Endothelial cell of umbilical vein (primary cell): ENCODE measurements at regions not wholly inside any gene's neighbourhood (a gene's known extent, or its start where the extent isn't known, plus 50 kb on each side); places are given as distances from the start of the nearest gene placed in this dataset.

Source experiments
- BruUV-seq: library from RNA; stranded (reverse); fragments of 400-500 nt; replicated peaks from 2 replicates; lab custom pipeline; 2021; lab: Mats Ljungman, UMichigan
- CTCF ChIA-PET: fragments of 300-600, 350-600 bp; sonication (Branson Sonifier 250); formaldehyde crosslinking; loops from one replicate; lab custom pipeline; 2021; ENCODE audit warnings: antibody characterized with exemption, inconsistent platforms; lab: Charles Lee
- POLR2A ChIA-PET: fragments of 300-600, 350-600 bp; sonication (Branson Sonifier 250); formaldehyde crosslinking; loops from one replicate; lab custom pipeline; 2021; ENCODE audit warnings: antibody characterized with exemption, inconsistent platforms; lab: Charles Lee
- DNase-seq: peaks from one replicate; pipeline ENCODE4 v3.0.0-alpha.2; 2011; ENCODE audit warnings: low read depth, low spot score
- FAIRE-seq: peaks from 2 replicates; lab custom pipeline; 2011; peaks lifted over from hg19 to GRCh38; lab: Jason Lieb, UNC
- H2AFZ ChIP-seq: 2 replicates; pipeline ENCODE4 v1.6.0; 2012; ENCODE audit warnings: low read depth, low read length, control low read depth, inconsistent platforms
- H3K27ac ChIP-seq: 2 replicates; pipeline ENCODE4 v1.5.1; 2011; ENCODE audit warnings: low read depth, mild to moderate bottlenecking, control low read depth, low read length, moderate library complexity; ENCODE audit not compliant: insufficient read depth
- H3K27me3 ChIP-seq, 2 experiments: 2 replicates each; pipeline versions ENCODE4 v1.6.0 to v1.6.1; 2011; ENCODE audit warnings: low read length in 2 of 2, mixed read lengths in 1 of 2; ENCODE audit not compliant: control insufficient read depth in 2 of 2, insufficient read depth in 2 of 2
- H3K36me3 ChIP-seq, 2 experiments: 2 replicates in 1 of 2; 3 replicates in 1 of 2; pipeline ENCODE4 v1.5.1; 2011; ENCODE audit warnings: low read length in 2 of 2, mild to moderate bottlenecking in 1 of 2, moderate library complexity in 1 of 2; ENCODE audit not compliant: control insufficient read depth in 2 of 2, insufficient read depth in 2 of 2; ENCODE audit errors: extremely low read depth in 1 of 2
- H3K4me1 ChIP-seq: 3 replicates; pipeline ENCODE4 v1.5.1; 2011; ENCODE audit warnings: mild to moderate bottlenecking, low read length; ENCODE audit not compliant: control insufficient read depth, insufficient read depth; ENCODE audit errors: extremely low read depth
- H3K4me2 ChIP-seq: 2 replicates; pipeline ENCODE4 v1.6.1; 2011; ENCODE audit warnings: low read length, control low read depth, mixed read lengths; ENCODE audit not compliant: insufficient read depth
- H3K4me3 ChIP-seq, 3 experiments: fragments of 200-600 bp in 1 of 3; sonication (generic), shearing (Covaris generic) in 1 of 3; replicated peaks in 1 of 3; 2 replicates each; pipeline ENCODE4 v1.5.1; 2011 to 2016; ENCODE audit warnings: control low read depth in 3 of 3, low read length in 3 of 3, mild to moderate bottlenecking in 2 of 3, inconsistent platforms in 1 of 3, low read depth in 1 of 3, moderate library complexity in 1 of 3; ENCODE audit not compliant: insufficient read depth in 1 of 3
- H3K79me2 ChIP-seq: 2 replicates; pipeline ENCODE4 v1.6.0; 2012; ENCODE audit warnings: low read length, inconsistent platforms; ENCODE audit not compliant: control insufficient read depth, insufficient read depth
- H3K9ac ChIP-seq: replicated peaks from 2 replicates; pipeline ENCODE3; 2011; ENCODE audit warnings: low read length, control low read depth; ENCODE audit not compliant: insufficient read depth; ENCODE audit errors: extremely low read depth
- H3K9me1 ChIP-seq: replicated peaks from 3 replicates; pipeline ENCODE4 v1.6.0; 2011; ENCODE audit warnings: mild to moderate bottlenecking, low read length; ENCODE audit not compliant: control insufficient read depth, insufficient read depth; ENCODE audit errors: extremely low read depth
- H3K9me3 ChIP-seq: replicated peaks from 2 replicates; pipeline ENCODE4 v1.5.1; 2012; ENCODE audit warnings: low read length, inconsistent platforms; ENCODE audit not compliant: control insufficient read depth, insufficient read depth
- H4K20me1 ChIP-seq: replicated peaks from 2 replicates; pipeline ENCODE3; 2011; ENCODE audit warnings: mild to moderate bottlenecking, low read length; ENCODE audit not compliant: control insufficient read depth, insufficient read depth; ENCODE audit errors: extremely low read depth
- CTCF ChIP-seq, 2 donors: IDR thresholded peaks; 1 replicate in 1 of 2; 2 replicates in 1 of 2; pipeline ENCODE4 v1.5.1; 2011; ENCODE audit warnings: low read length in 2 of 2, mild to moderate bottlenecking in 2 of 2, moderate library complexity in 2 of 2, control low read depth in 1 of 2, inconsistent platforms in 1 of 2, low read depth in 1 of 2; ENCODE audit not compliant: insufficient read depth in 1 of 2; ENCODE audit errors: extremely low read depth in 1 of 2
- EZH2 ChIP-seq: IDR thresholded peaks from 2 replicates; pipeline ENCODE4 v1.6.1; 2012; ENCODE audit warnings: borderline replicate concordance, low read depth, mild to moderate bottlenecking, moderate library complexity, low read length, inconsistent platforms; ENCODE audit not compliant: severe bottlenecking
- FOS ChIP-seq: IDR thresholded peaks from 2 replicates; pipeline ENCODE4 v1.6.1; 2011; ENCODE audit warnings: mild to moderate bottlenecking, low read length, moderate library complexity, borderline replicate concordance; ENCODE audit not compliant: insufficient read depth
- GATA2 ChIP-seq: IDR thresholded peaks from 2 replicates; pipeline ENCODE4 v1.7.0; 2011; ENCODE audit warnings: low read depth, mild to moderate bottlenecking, moderate library complexity, mixed read lengths, low read length; ENCODE audit not compliant: insufficient read length, insufficient read depth
- JUN ChIP-seq: IDR thresholded peaks from 2 replicates; pipeline ENCODE4 v1.6.1; 2011; ENCODE audit warnings: borderline replicate concordance, low read depth; ENCODE audit not compliant: insufficient read length, insufficient read depth
- MYC ChIP-seq: IDR thresholded peaks from one replicate; pipeline ENCODE4 v1.6.1; 2011; ENCODE audit warnings: mild to moderate bottlenecking, low read depth, low read length
- POLR2A ChIP-seq: IDR thresholded peaks from 2 replicates; pipeline ENCODE4 v1.6.1; 2012; ENCODE audit warnings: low read depth, mild to moderate bottlenecking, control low read depth, low read length
- POLR2AphosphoS5 ChIP-seq: IDR thresholded peaks from 2 replicates; pipeline ENCODE4 v1.6.1; 2012; ENCODE audit warnings: low read depth, mild to moderate bottlenecking, control low read depth, low read length, moderate library complexity; ENCODE audit not compliant: insufficient read depth
- dilution Hi-C: fragments of 300-500 bp; cut with MboI; formaldehyde crosslinking; loops from one replicate; pipeline ENCODE4 v1.15.0; 2019; ENCODE audit warnings: low sequenced_read_pairs; ENCODE audit not compliant: extremely low pct_ligation_motif_present
- intact Hi-C: fragments of 100-400 bp; cut with micrococcal nuclease; formaldehyde crosslinking; loops from one replicate; pipeline ENCODE4 v1.10.0; 2022
- TF ChIP-seq, protein P1 (sequence below): IDR thresholded peaks from 2 replicates; pipeline ENCODE4 v1.6.1; 2011; ENCODE audit not compliant: insufficient read depth, insufficient read length

DNA sequence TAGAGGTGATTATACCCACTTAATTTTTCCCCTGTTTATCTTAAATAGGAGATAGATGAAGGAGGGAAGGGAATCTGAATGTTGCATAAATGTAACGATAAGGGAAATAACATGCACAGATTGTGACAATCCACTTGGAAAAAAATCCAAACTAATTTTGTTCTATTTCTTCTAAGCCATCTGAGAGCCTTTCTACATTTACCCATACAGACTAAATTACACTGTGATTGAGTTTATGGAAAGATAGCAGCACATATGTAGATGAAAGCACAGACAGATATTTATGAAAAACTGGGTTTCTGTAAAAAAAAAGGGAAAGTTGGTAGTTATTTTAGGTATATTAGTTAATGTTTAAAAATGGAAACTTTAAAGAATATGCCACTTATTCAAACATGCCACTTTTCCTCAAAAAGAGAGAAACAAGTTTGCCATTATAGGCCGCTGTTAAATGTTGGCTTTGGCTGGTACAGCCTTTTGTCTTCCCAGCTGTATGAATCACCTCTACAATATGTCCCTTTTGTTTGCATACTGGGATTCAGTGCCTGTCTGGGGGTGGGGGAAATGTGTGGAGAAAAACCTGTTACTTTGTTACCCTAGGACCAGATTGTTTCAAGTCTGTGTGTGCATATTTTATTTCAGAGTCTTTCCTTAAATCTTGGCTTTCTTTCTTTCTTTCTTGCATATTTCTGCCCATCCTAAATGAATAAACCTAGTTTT is 470.2 kb upstream of the LMO3 start:
- TF ChIP-seq MYC (no peak), JUN (no peak), FOS (no peak), POLR2A (no peak), CTCF (IDR thresholded peaks at IDR 0.05; ENCODE audit: extremely low read depth in 1 of 2, insufficient read depth in 1 of 2, low read depth in 1 of 2, low read length in 2 of 2) (no peak), EZH2 (no peak), POLR2AphosphoS5 (no peak), GATA2 (no peak)
- TF ChIP-seq, protein P1, sequence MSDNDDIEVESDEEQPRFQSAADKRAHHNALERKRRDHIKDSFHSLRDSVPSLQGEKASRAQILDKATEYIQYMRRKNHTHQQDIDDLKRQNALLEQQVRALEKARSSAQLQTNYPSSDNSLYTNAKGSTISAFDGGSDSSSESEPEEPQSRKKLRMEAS, result no peak
- no peak for FAIRE-seq
- intact Hi-C loops, result no loop called here

More for the DNA sequence above, 470.2 kb upstream of the LMO3 start:
- POLR2A ChIA-PET, result no interaction called here
- no peaks in the 10 kb centered on the region for H4K20me1 ChIP-seq
- BruUV-seq, result no TSS peak
- dilution Hi-C loops, result no loop called here
- H3K4me2 ChIP-seq, result no peak overlapping the region
- H3K9me1 ChIP-seq, result no peaks in the 10 kb centered on the region
- no peaks in the 10 kb centered on the region for H3K9me3 ChIP-seq
- H3K27ac ChIP-seq, result no peak overlapping the region
- CTCF ChIA-PET, result no interaction called here
- H3K36me3 ChIP-seq, result no peaks in the 10 kb centered on the region
- no peaks in the 10 kb centered on the region for H3K4me1 ChIP-seq
- no peak overlapping the region for H3K4me3 ChIP-seq
- no peak overlapping the region for H3K9ac ChIP-seq
- H2AFZ ChIP-seq, result no peak overlapping the region
- H3K79me2 ChIP-seq, result no peaks in the 10 kb centered on the region
- no peak for DNase-seq
- no peaks in the 10 kb centered on the region for H3K27me3 ChIP-seq
